NCI-H2107 treated with DMSO at 0.1 percent for 48 hours (cell line): ENCODE measurements at regions not wholly inside any gene's neighbourhood (a gene's known extent, or its start where the extent isn't known, plus 50 kb on each side); places are given as distances from the start of the nearest gene placed in this dataset.
"Not testable (repeated sequence)": the region's sequence is repeated elsewhere in the genome, so short reads cannot be mapped to it uniquely, and the experiment has no call there.

Experiments
- DNase-seq: peaks from one replicate; lab custom pipeline; 2025; ENCODE audit not compliant: unreplicated experiment; lab: John Stamatoyannopoulos, UW

- no peak for DNase-seq
Measured at GRCh38 chr16:49940464-49941224, 84.4 kb upstream of the CNEP1R1 start.

GRCh38 chr16:49944221-49944620 lies 80.8 kb upstream of the CNEP1R1 start:
- no peak for DNase-seq

- no peak for DNase-seq
Measured at GRCh38 chr16:49947907-49948678, 76.9 kb upstream of the CNEP1R1 start.

- DNase-seq, result no peak
Measured at GRCh38 chr16:49951574-49952195, 73.3 kb upstream of the CNEP1R1 start.

- DNase-seq, result no peak
Measured at GRCh38 chr16:49952386-49952785, 72.6 kb upstream of the CNEP1R1 start.

- no peak for DNase-seq
Measured at GRCh38 chr16:49953090-49953489, 71.9 kb upstream of the CNEP1R1 start.

- no peak for DNase-seq
Measured at GRCh38 chr16:49955858-49956257, 69.2 kb upstream of the CNEP1R1 start.

- no peak for DNase-seq
Measured at GRCh38 chr16:49956915-49957314, 68.1 kb upstream of the CNEP1R1 start.

GRCh38 chr16:49958448-49958847 lies 66.6 kb upstream of the CNEP1R1 start:
- DNase-seq, result no peak

GRCh38 chr16:49959552-49960277 lies 65.3 kb upstream of the CNEP1R1 start:
- no peak for DNase-seq

GRCh38 chr16:49961089-49961488 lies 63.9 kb upstream of the CNEP1R1 start:
- DNase-seq, result no peak

GRCh38 chr16:49962566-49962965 lies 62.5 kb upstream of the CNEP1R1 start:
- DNase-seq, result not testable (repeated sequence)

- DNase-seq, result no peak
Measured at GRCh38 chr16:49964316-49964715, 60.7 kb upstream of the CNEP1R1 start.

- DNase-seq, result no peak
Measured at GRCh38 chr16:49964973-49965372, 60.1 kb upstream of the CNEP1R1 start.

GRCh38 chr16:49967012-49967559 lies 57.9 kb upstream of the CNEP1R1 start:
- no peak for DNase-seq

- no peak for DNase-seq
Measured at GRCh38 chr16:49969091-49970030, 55.7 kb upstream of the CNEP1R1 start.

- no peak for DNase-seq
Measured at GRCh38 chr16:49970797-49971431, 54.1 kb upstream of the CNEP1R1 start.

- no peak for DNase-seq
Measured at GRCh38 chr16:49972280-49972679, 52.7 kb upstream of the CNEP1R1 start.

GRCh38 chr16:49972961-49973360 lies 52.1 kb upstream of the CNEP1R1 start:
- no peak for DNase-seq
